HepG2 (cell line): ENCODE measurements at regions not wholly inside any gene's neighbourhood (a gene's known extent, or its start where the extent isn't known, plus 50 kb on each side); places are given as distances from the start of the nearest gene placed in this dataset.

Experiments used
- ATAC-seq: fragments of 200-7000 bp; cut with Tn5 transposase; 3 replicates; pipeline ENCODE4 v1.9.1; 2020; ENCODE audit warnings: mild to moderate bottlenecking, moderate library complexity
- BruUV-seq: library from RNA; stranded (reverse); fragments of 400-500 nt; replicated peaks from 2 replicates; lab custom pipeline; 2021; lab: Mats Ljungman, UMichigan
- CTCF ChIA-PET: fragments of 300-600 bp; formaldehyde crosslinking; extraction: SDS; loops from one replicate; lab custom pipeline; 2021; ENCODE audit warnings: low total read pairs, inconsistent platforms, low intra/inter-chr PET ratio; lab: Yijun Ruan, JAX
- POLR2A ChIA-PET: fragments of 350-600 bp; sonication (Branson Sonifier 250); formaldehyde crosslinking; loops from one replicate; lab custom pipeline; 2020; ENCODE audit warnings: antibody characterized with exemption, inconsistent platforms; lab: Yijun Ruan, JAX
- DNase-seq: peaks from one replicate; pipeline ENCODE4 v3.0.0-alpha.2; 2015; ENCODE audit warnings: low spot score
- FAIRE-seq: peaks from 3 replicates; lab custom pipeline; 2011; peaks lifted over from hg19 to GRCh38; lab: Jason Lieb, UNC
- H2AFZ ChIP-seq: one replicate; pipeline ENCODE4 v1.6.1; 2011; ENCODE audit warnings: low read length, inconsistent platforms
- H3K27ac ChIP-seq: fragments of 300-600 bp; 3 replicates; pipeline ENCODE4 v1.8.0; 2011; ENCODE audit warnings: mixed run types, mild to moderate bottlenecking, mixed read lengths, low read length, inconsistent platforms; ENCODE audit not compliant: insufficient read depth; ENCODE audit errors: extremely low read length
- H3K27me3 ChIP-seq, 2 experiments: fragments of 200-600 bp in 1 of 2; 2 replicates in 1 of 2; 3 replicates in 1 of 2; pipeline versions ENCODE4 v1.6.0 to v1.8.0; 2011; ENCODE audit warnings: low read length in 2 of 2, mild to moderate bottlenecking in 2 of 2, moderate library complexity in 2 of 2, inconsistent platforms in 1 of 2; ENCODE audit not compliant: insufficient read depth in 2 of 2, control insufficient read depth in 1 of 2
- H3K36me3 ChIP-seq, 2 experiments: fragments of 200-600 bp in 1 of 2; replicated peaks in 1 of 2; 2 replicates in 1 of 2; 3 replicates in 1 of 2; pipeline versions ENCODE4 v1.5.1 to v1.8.0; 2011; ENCODE audit warnings: low read length in 2 of 2, inconsistent platforms in 1 of 2; ENCODE audit not compliant: insufficient read depth in 2 of 2, control insufficient read depth in 1 of 2
- H3K4me1 ChIP-seq: 2 replicates; pipeline ENCODE4 v1.5.1; 2012; ENCODE audit warnings: low read length, inconsistent platforms; ENCODE audit not compliant: insufficient read depth
- H3K4me2 ChIP-seq: 2 replicates; pipeline ENCODE4 v1.6.0; 2011; ENCODE audit warnings: low read depth, low read length, inconsistent platforms
- H3K4me3 ChIP-seq, 3 experiments: fragments of 200-600 bp in 1 of 3; sonication (generic), shearing (Covaris generic) in 1 of 3; replicated peaks in 1 of 3; 2 replicates each; pipeline ENCODE4 v1.5.1; 2011 to 2016; ENCODE audit warnings: low read length in 3 of 3, inconsistent platforms in 2 of 3, low read depth in 2 of 3, mild to moderate bottlenecking in 2 of 3, control low read depth in 1 of 3, mixed read lengths in 1 of 3; ENCODE audit not compliant: insufficient read depth in 1 of 3
- H3K79me2 ChIP-seq: one replicate; pipeline ENCODE4 v1.6.1; 2011; ENCODE audit warnings: low read length, inconsistent platforms; ENCODE audit not compliant: insufficient read depth
- H3K9ac ChIP-seq: 2 replicates; pipeline ENCODE4 v1.6.0; 2011; ENCODE audit warnings: mild to moderate bottlenecking, low read depth, low read length, inconsistent platforms; ENCODE audit not compliant: insufficient read depth
- H3K9me3 ChIP-seq: 2 replicates; pipeline ENCODE4 v1.5.1; 2012; ENCODE audit warnings: mild to moderate bottlenecking, low read length
- H4K20me1 ChIP-seq: 2 replicates; pipeline ENCODE4 v1.6.0; 2011; ENCODE audit warnings: inconsistent platforms, mild to moderate bottlenecking, low read length, moderate library complexity; ENCODE audit not compliant: insufficient read depth
- DNMT3B ChIP-seq: conservative IDR thresholded peaks from 2 replicates; pipeline ENCODE4 v1.6.1; 2016; ENCODE audit warnings: missing biosample characterization, control low read depth
- GPN1 ChIP-seq: sonication (generic); formaldehyde crosslinking; IDR thresholded peaks from 2 replicates; pipeline ENCODE4 v1.5.1; 2020; ENCODE audit warnings: missing genetic modification reagents, borderline replicate concordance
- MBD4 ChIP-seq: IDR thresholded peaks from 2 replicates; pipeline ENCODE4 v1.6.1; 2012; ENCODE audit warnings: low read length, inconsistent platforms, borderline replicate concordance
- RAD21 ChIP-seq: fragments of 450-650 bp; formaldehyde crosslinking; IDR thresholded peaks from 2 replicates; pipeline ENCODE4 v1.5.0; 2020; ENCODE audit warnings: mild to moderate bottlenecking
- ZNF549 ChIP-seq: sonication (generic); formaldehyde crosslinking; IDR thresholded peaks from 2 replicates; pipeline ENCODE4 v1.5.0; 2020; ENCODE audit warnings: missing genetic modification reagents
- ZNF550 ChIP-seq: sonication (generic); formaldehyde crosslinking; IDR thresholded peaks from 2 replicates; pipeline ENCODE4 v1.4.0; 2020; ENCODE audit warnings: mild to moderate bottlenecking, missing genetic modification reagents, borderline replicate concordance
- WGBS: methylation state at CpG from one replicate; pipeline ENCODE4 v1.1.6; 2017; ENCODE audit warnings: low lambda C conversion rate; 5-methylcytosine and 5-hydroxymethylcytosine counted together
- in situ Hi-C: cut with HindIII; loops from 2 replicates; pipeline ENCODE4 v1.10.0; 2017; ENCODE audit warnings: low pct_unique_long_range_greater_than_20kb; ENCODE audit not compliant: extremely low pct_ligation_motif_present
- intact Hi-C: fragments of 100-400 bp; cut with micrococcal nuclease; formaldehyde crosslinking; loops from one replicate; pipeline ENCODE4 v1.10.0; 2022; ENCODE audit not compliant: unreplicated experiment
- TF ChIP-seq, protein P1 (sequence below): sonication (generic); formaldehyde crosslinking; IDR thresholded peaks from 2 replicates; pipeline ENCODE4 v1.4.0; 2020; ENCODE audit warnings: missing genetic modification reagents
- TF ChIP-seq, protein P2 (sequence below): sonication (generic); formaldehyde crosslinking; IDR thresholded peaks from 2 replicates; pipeline ENCODE4 v1.5.0; 2020; ENCODE audit warnings: mild to moderate bottlenecking, missing genetic modification reagents, moderate library complexity
- TF ChIP-seq, protein P3 (sequence below): sonication (generic); formaldehyde crosslinking; IDR thresholded peaks from 2 replicates; pipeline ENCODE4 v1.8.1; 2023; ENCODE audit warnings: mild to moderate bottlenecking, missing genetic modification reagents, borderline replicate concordance
- TF ChIP-seq, protein P4 (sequence below): sonication (generic); formaldehyde crosslinking; IDR thresholded peaks from 2 replicates; pipeline ENCODE4 v1.4.0; 2020; ENCODE audit warnings: missing genetic modification reagents
- TF ChIP-seq, protein P5 (sequence below): IDR thresholded peaks from 2 replicates; pipeline ENCODE4 v1.6.1; 2016

DNA sequence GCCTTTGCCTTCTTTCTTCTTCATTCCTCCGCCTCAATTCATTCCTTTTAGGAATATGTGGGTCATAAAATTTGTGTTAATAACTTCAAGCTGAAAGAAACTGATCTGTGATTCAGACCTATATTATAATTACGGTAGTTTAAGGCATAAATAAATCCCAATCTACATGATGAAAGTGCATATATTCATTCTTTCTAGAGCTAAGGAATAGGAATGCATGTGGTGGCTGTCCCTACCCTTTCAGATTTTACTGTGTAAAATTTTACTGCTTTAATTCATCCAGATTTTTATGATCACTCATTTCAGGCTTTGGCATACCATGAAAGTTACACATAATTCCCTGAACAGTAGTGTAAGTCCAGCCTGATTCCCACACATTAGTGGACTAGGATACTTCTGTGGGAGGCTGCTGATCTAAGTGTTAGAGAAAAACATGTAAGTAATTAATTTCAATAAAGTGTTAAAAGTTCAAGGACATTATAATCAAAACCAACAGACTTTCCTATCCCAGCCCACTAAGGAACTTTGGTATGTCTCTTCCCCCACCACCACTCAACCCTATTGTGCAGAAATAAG, 83.1 kb downstream of the HINT1 start:
- in situ Hi-C loops (no loop called here), intact Hi-C loops (no loop called here)
- Histone ChIP-seq H3K27me3 (no peaks in the 10 kb centered on the region), H3K9me3 (no peaks in the 10 kb centered on the region), H3K27ac (no peak overlapping the region), H3K4me1 (peaks cover 21% of the 10 kb centered on the region), H4K20me1 (no peaks in the 10 kb centered on the region; the same call in 1 of the 2 replicates), H3K4me3 (no peak overlapping the region), H3K36me3 (no peaks in the 10 kb centered on the region), H3K9ac (no peak overlapping the region), H3K79me2 (no peaks in the 10 kb centered on the region), H2AFZ (no peak overlapping the region), H3K4me2 (no peak overlapping the region)
- ChIA-PET POLR2A (no interaction called here), CTCF (no interaction called here)
- TF ChIP-seq, protein P1, sequence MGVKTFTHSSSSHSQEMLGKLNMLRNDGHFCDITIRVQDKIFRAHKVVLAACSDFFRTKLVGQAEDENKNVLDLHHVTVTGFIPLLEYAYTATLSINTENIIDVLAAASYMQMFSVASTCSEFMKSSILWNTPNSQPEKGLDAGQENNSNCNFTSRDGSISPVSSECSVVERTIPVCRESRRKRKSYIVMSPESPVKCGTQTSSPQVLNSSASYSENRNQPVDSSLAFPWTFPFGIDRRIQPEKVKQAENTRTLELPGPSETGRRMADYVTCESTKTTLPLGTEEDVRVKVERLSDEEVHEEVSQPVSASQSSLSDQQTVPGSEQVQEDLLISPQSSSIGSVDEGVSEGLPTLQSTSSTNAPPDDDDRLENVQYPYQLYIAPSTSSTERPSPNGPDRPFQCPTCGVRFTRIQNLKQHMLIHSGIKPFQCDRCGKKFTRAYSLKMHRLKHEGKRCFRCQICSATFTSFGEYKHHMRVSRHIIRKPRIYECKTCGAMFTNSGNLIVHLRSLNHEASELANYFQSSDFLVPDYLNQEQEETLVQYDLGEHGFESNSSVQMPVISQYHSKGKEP: no peak
- TF ChIP-seq ZNF549 (CRISPR knock-in tag): no peak
- no peak for TF ChIP-seq ZNF550 (CRISPR knock-in tag)
- TF ChIP-seq RAD21 (CRISPR knock-in tag): no peak
- TF ChIP-seq, protein P2, sequence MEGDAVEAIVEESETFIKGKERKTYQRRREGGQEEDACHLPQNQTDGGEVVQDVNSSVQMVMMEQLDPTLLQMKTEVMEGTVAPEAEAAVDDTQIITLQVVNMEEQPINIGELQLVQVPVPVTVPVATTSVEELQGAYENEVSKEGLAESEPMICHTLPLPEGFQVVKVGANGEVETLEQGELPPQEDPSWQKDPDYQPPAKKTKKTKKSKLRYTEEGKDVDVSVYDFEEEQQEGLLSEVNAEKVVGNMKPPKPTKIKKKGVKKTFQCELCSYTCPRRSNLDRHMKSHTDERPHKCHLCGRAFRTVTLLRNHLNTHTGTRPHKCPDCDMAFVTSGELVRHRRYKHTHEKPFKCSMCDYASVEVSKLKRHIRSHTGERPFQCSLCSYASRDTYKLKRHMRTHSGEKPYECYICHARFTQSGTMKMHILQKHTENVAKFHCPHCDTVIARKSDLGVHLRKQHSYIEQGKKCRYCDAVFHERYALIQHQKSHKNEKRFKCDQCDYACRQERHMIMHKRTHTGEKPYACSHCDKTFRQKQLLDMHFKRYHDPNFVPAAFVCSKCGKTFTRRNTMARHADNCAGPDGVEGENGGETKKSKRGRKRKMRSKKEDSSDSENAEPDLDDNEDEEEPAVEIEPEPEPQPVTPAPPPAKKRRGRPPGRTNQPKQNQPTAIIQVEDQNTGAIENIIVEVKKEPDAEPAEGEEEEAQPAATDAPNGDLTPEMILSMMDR (CRISPR knock-in tag): no peak
- TF ChIP-seq DNMT3B (CRISPR knock-in tag): no peak
- no peak for TF ChIP-seq MBD4
- no peak for TF ChIP-seq GPN1 (CRISPR knock-in tag)
- TF ChIP-seq, protein P3, sequence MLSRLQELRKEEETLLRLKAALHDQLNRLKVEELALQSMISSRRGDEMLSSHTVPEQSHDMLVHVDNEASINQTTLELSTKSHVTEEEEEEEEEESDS (CRISPR knock-in tag): no peak
- TF ChIP-seq, protein P4, sequence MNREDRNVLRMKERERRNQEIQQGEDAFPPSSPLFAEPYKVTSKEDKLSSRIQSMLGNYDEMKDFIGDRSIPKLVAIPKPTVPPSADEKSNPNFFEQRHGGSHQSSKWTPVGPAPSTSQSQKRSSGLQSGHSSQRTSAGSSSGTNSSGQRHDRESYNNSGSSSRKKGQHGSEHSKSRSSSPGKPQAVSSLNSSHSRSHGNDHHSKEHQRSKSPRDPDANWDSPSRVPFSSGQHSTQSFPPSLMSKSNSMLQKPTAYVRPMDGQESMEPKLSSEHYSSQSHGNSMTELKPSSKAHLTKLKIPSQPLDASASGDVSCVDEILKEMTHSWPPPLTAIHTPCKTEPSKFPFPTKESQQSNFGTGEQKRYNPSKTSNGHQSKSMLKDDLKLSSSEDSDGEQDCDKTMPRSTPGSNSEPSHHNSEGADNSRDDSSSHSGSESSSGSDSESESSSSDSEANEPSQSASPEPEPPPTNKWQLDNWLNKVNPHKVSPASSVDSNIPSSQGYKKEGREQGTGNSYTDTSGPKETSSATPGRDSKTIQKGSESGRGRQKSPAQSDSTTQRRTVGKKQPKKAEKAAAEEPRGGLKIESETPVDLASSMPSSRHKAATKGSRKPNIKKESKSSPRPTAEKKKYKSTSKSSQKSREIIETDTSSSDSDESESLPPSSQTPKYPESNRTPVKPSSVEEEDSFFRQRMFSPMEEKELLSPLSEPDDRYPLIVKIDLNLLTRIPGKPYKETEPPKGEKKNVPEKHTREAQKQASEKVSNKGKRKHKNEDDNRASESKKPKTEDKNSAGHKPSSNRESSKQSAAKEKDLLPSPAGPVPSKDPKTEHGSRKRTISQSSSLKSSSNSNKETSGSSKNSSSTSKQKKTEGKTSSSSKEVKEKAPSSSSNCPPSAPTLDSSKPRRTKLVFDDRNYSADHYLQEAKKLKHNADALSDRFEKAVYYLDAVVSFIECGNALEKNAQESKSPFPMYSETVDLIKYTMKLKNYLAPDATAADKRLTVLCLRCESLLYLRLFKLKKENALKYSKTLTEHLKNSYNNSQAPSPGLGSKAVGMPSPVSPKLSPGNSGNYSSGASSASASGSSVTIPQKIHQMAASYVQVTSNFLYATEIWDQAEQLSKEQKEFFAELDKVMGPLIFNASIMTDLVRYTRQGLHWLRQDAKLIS (CRISPR knock-in tag): no peak
- TF ChIP-seq, protein P5, sequence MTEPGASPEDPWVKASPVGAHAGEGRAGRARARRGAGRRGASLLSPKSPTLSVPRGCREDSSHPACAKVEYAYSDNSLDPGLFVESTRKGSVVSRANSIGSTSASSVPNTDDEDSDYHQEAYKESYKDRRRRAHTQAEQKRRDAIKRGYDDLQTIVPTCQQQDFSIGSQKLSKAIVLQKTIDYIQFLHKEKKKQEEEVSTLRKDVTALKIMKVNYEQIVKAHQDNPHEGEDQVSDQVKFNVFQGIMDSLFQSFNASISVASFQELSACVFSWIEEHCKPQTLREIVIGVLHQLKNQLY: no peak
- DNase-seq (no peak), FAIRE-seq (no peak), ATAC-seq (no peak)
- BruUV-seq: no TSS peak
- 80% methylated on average over 2 of the region's 2 CpGs for WGBS
